ENCODE measurements at regions not wholly inside any gene's neighbourhood (a gene's known extent, or its start where the extent isn't known, plus 50 kb on each side); places are given as distances from the start of the nearest gene placed in this dataset.
"Not testable (repeated sequence)": the region's sequence is repeated elsewhere in the genome, so short reads cannot be mapped to it uniquely, and the experiment has no call there.

- DNase-seq (ENCODE audit: low read depth in 4 of 4, low spot score in 1 of 4): no peak
Measured at GRCh38 chr11:129637473-129637872, 178.2 kb upstream of the TMEM45B start.

GRCh38 chr11:129637983-129638776 lies 177.5 kb upstream of the TMEM45B start:
- DNase-seq (ENCODE audit: low read depth in 4 of 4, low spot score in 1 of 4): no peak

GRCh38 chr11:129639300-129639699 lies 176.3 kb upstream of the TMEM45B start:
- DNase-seq (ENCODE audit: low read depth in 4 of 4, low spot score in 1 of 4): peak in 1 of 4 experiments; percentile 21

GRCh38 chr11:129640671-129641070 lies 175.0 kb upstream of the TMEM45B start:
- no peak for DNase-seq (ENCODE audit: low read depth in 4 of 4, low spot score in 1 of 4)

- no peak for DNase-seq (ENCODE audit: low read depth in 4 of 4, low spot score in 1 of 4)
Measured at GRCh38 chr11:129643031-129643721, 172.5 kb upstream of the TMEM45B start.

GRCh38 chr11:129644326-129644725 lies 171.3 kb upstream of the TMEM45B start:
- no peak for DNase-seq (ENCODE audit: low read depth in 4 of 4, low spot score in 1 of 4)

- no peak for DNase-seq (ENCODE audit: low read depth in 4 of 4, low spot score in 1 of 4)
Measured at GRCh38 chr11:129645943-129646342, 169.7 kb upstream of the TMEM45B start.

GRCh38 chr11:129650044-129650443 lies 165.6 kb upstream of the TMEM45B start:
- not testable (repeated sequence) for DNase-seq (ENCODE audit: low read depth in 4 of 4, low spot score in 1 of 4)

GRCh38 chr11:129652835-129653234 lies 162.8 kb upstream of the TMEM45B start:
- DNase-seq (ENCODE audit: low read depth in 4 of 4, low spot score in 1 of 4): no peak

GRCh38 chr11:129655247-129655832 lies 160.3 kb upstream of the TMEM45B start:
- no peak for DNase-seq (ENCODE audit: low read depth in 4 of 4, low spot score in 1 of 4)

- no peak for DNase-seq (ENCODE audit: low read depth in 4 of 4, low spot score in 1 of 4)
Measured at GRCh38 chr11:129657866-129658525, 157.7 kb upstream of the TMEM45B start.

GRCh38 chr11:129658526-129658867 lies 157.2 kb upstream of the TMEM45B start:
- no peak for DNase-seq (ENCODE audit: low read depth in 4 of 4, low spot score in 1 of 4)

- DNase-seq (ENCODE audit: low read depth in 4 of 4, low spot score in 1 of 4): no peak
Measured at GRCh38 chr11:129680907-129681306, 134.7 kb upstream of the TMEM45B start.

GRCh38 chr11:129681344-129682114 lies 134.1 kb upstream of the TMEM45B start:
- no peak for DNase-seq (ENCODE audit: low read depth in 4 of 4, low spot score in 1 of 4)

- DNase-seq (ENCODE audit: low read depth in 4 of 4, low spot score in 1 of 4): no peak
Measured at GRCh38 chr11:129686269-129686668, 129.4 kb upstream of the TMEM45B start.

GRCh38 chr11:129691142-129691541 lies 124.5 kb upstream of the TMEM45B start:
- no peak for DNase-seq (ENCODE audit: low read depth in 4 of 4, low spot score in 1 of 4)

- no peak for DNase-seq (ENCODE audit: low read depth in 4 of 4, low spot score in 1 of 4)
Measured at GRCh38 chr11:129694538-129694937, 121.1 kb upstream of the TMEM45B start.

- no peak for DNase-seq (ENCODE audit: low read depth in 4 of 4, low spot score in 1 of 4)
Measured at GRCh38 chr11:129694966-129695365, 120.7 kb upstream of the TMEM45B start.

- peak; percentile 20 to 59 (median 48) for DNase-seq (ENCODE audit: low read depth in 4 of 4, low spot score in 1 of 4)
Measured at GRCh38 chr11:129695571-129696308, 119.9 kb upstream of the TMEM45B start.

GRCh38 chr11:129696309-129696989 lies 119.2 kb upstream of the TMEM45B start:
- no peak for DNase-seq (ENCODE audit: low read depth in 4 of 4, low spot score in 1 of 4)
